Parathyroid adenoma (tissue), 2 donors: ENCODE measurements at regions not wholly inside any gene's neighbourhood (a gene's known extent, or its start where the extent isn't known, plus 50 kb on each side); places are given as distances from the start of the nearest gene placed in this dataset.
"Not testable (repeated sequence)": the region's sequence is repeated elsewhere in the genome, so short reads cannot be mapped to it uniquely, and the experiment has no call there.

ENCODE experiments used
- H2AFZ ChIP-seq: fragments of 300-600 bp; sonication (generic); one replicate; pipeline ENCODE4 v1.7.0; 2017; ENCODE audit warnings: antibody characterized with exemption, mild to moderate bottlenecking
- H3K27ac ChIP-seq: fragments of 300-600 bp; sonication (generic); one replicate; pipeline ENCODE4 v1.7.0; 2017
- H3K27me3 ChIP-seq: fragments of 300-600 bp; sonication (generic); one replicate; pipeline ENCODE4 v1.7.0; 2017; ENCODE audit warnings: low read length; ENCODE audit not compliant: control insufficient read depth, insufficient read depth
- H3K36me3 ChIP-seq: fragments of 300-600 bp; sonication (generic); one replicate; pipeline ENCODE4 v1.7.0; 2017; ENCODE audit warnings: low read length; ENCODE audit not compliant: control insufficient read depth, insufficient read depth
- H3K4me1 ChIP-seq: fragments of 300-600 bp; sonication (generic); one replicate; pipeline ENCODE4 v1.7.0; 2017; ENCODE audit warnings: control low read depth
- H3K4me2 ChIP-seq: fragments of 300-600 bp; sonication (generic); one replicate; pipeline ENCODE4 v1.7.0; 2017; ENCODE audit warnings: low read length
- H3K4me3 ChIP-seq: fragments of 300-600 bp; sonication (generic); one replicate; pipeline ENCODE4 v1.7.0; 2017; ENCODE audit warnings: low read depth, low read length
- H3K79me2 ChIP-seq: fragments of 300-600 bp; sonication (generic); one replicate; pipeline ENCODE4 v1.7.0; 2017; ENCODE audit warnings: control low read depth
- H3K9ac ChIP-seq: fragments of 300-600 bp; sonication (generic); one replicate; pipeline ENCODE4 v1.7.0; 2017; ENCODE audit warnings: mild to moderate bottlenecking
- H3K9me3 ChIP-seq: fragments of 300-600 bp; sonication (generic); one replicate; pipeline ENCODE4 v1.7.0; 2017; ENCODE audit warnings: low read length; ENCODE audit not compliant: control insufficient read depth
- CTCF ChIP-seq: fragments of 300-600 bp; sonication (generic); IDR thresholded peaks from one replicate; pipeline ENCODE4 v1.7.0; 2017; ENCODE audit warnings: antibody characterized with exemption, mild to moderate bottlenecking
- donor health status: primary hyperparathyroidism.

- H3K27me3 ChIP-seq, result no peaks in the 10 kb centered on the region
- no peak overlapping the region for H3K4me3 ChIP-seq
- no peak overlapping the region for H3K27ac ChIP-seq
- H2AFZ ChIP-seq, result no peak overlapping the region
- no peaks in the 10 kb centered on the region for H3K36me3 ChIP-seq
- no peak overlapping the region for H3K4me2 ChIP-seq
- no peaks in the 10 kb centered on the region for H3K4me1 ChIP-seq
- H3K79me2 ChIP-seq, result no peaks in the 10 kb centered on the region
- no peak overlapping the region for H3K9ac ChIP-seq
- TF ChIP-seq CTCF, result no peak
- H3K9me3 ChIP-seq, result no peaks in the 10 kb centered on the region
Observed at GRCh38 chr9:82880336-82881050, 182.4 kb downstream of the RASEF start.

- no peak for TF ChIP-seq CTCF
- no peaks in the 10 kb centered on the region for H3K36me3 ChIP-seq
- no peaks in the 10 kb centered on the region for H3K4me1 ChIP-seq
- H2AFZ ChIP-seq, result no peak overlapping the region
- H3K4me2 ChIP-seq, result no peak overlapping the region
- H3K27me3 ChIP-seq, result no peaks in the 10 kb centered on the region
- H3K4me3 ChIP-seq, result no peak overlapping the region
- H3K79me2 ChIP-seq, result no peaks in the 10 kb centered on the region
- H3K9me3 ChIP-seq, result no peaks in the 10 kb centered on the region
- no peak overlapping the region for H3K9ac ChIP-seq
- no peak overlapping the region for H3K27ac ChIP-seq
Observed at GRCh38 chr9:82882138-82882537, 180.8 kb downstream of the RASEF start.

GRCh38 chr9:82882748-82883147 lies 180.2 kb downstream of the RASEF start:
- no peaks in the 10 kb centered on the region for H3K9me3 ChIP-seq
- no peak overlapping the region for H3K27ac ChIP-seq
- no peak for TF ChIP-seq CTCF
- no peak overlapping the region for H3K9ac ChIP-seq
- H3K4me1 ChIP-seq, result no peaks in the 10 kb centered on the region
- no peak overlapping the region for H3K4me2 ChIP-seq
- H2AFZ ChIP-seq, result no peak overlapping the region
- no peak overlapping the region for H3K4me3 ChIP-seq
- H3K27me3 ChIP-seq, result no peaks in the 10 kb centered on the region
- H3K36me3 ChIP-seq, result no peaks in the 10 kb centered on the region
- no peaks in the 10 kb centered on the region for H3K79me2 ChIP-seq

- Histone ChIP-seq H3K4me3 (no peak overlapping the region), H3K4me2 (no peak overlapping the region), H3K27ac (no peak overlapping the region), H3K9ac (no peak overlapping the region), H3K36me3 (no peaks in the 10 kb centered on the region), H3K4me1 (no peaks in the 10 kb centered on the region), H2AFZ (no peak overlapping the region), H3K79me2 (no peaks in the 10 kb centered on the region), H3K9me3 (no peaks in the 10 kb centered on the region), H3K27me3 (no peaks in the 10 kb centered on the region)
- no peak for TF ChIP-seq CTCF
Observed at GRCh38 chr9:82883436-82883835, 179.5 kb downstream of the RASEF start.

GRCh38 chr9:82883974-82884373 lies 179.0 kb downstream of the RASEF start:
- H3K79me2 ChIP-seq, H3K4me3 ChIP-seq, H3K9ac ChIP-seq, H3K4me2 ChIP-seq, H3K9me3 ChIP-seq, H3K36me3 ChIP-seq, H3K27me3 ChIP-seq, H3K27ac ChIP-seq, H3K4me1 ChIP-seq, H2AFZ ChIP-seq: not testable (repeated sequence)
